GM12874 (cell line): ENCODE measurements at regions not wholly inside any gene's neighbourhood (a gene's known extent, or its start where the extent isn't known, plus 50 kb on each side); places are given as distances from the start of the nearest gene placed in this dataset.

Experiments
- TF ChIP-seq, protein P1 (sequence below): IDR thresholded peaks from 2 replicates; pipeline ENCODE4 v1.5.1; 2011; ENCODE audit warnings: low read depth, mild to moderate bottlenecking, control low read depth, low read length, moderate library complexity; ENCODE audit not compliant: insufficient read depth

- TF ChIP-seq, protein P1, sequence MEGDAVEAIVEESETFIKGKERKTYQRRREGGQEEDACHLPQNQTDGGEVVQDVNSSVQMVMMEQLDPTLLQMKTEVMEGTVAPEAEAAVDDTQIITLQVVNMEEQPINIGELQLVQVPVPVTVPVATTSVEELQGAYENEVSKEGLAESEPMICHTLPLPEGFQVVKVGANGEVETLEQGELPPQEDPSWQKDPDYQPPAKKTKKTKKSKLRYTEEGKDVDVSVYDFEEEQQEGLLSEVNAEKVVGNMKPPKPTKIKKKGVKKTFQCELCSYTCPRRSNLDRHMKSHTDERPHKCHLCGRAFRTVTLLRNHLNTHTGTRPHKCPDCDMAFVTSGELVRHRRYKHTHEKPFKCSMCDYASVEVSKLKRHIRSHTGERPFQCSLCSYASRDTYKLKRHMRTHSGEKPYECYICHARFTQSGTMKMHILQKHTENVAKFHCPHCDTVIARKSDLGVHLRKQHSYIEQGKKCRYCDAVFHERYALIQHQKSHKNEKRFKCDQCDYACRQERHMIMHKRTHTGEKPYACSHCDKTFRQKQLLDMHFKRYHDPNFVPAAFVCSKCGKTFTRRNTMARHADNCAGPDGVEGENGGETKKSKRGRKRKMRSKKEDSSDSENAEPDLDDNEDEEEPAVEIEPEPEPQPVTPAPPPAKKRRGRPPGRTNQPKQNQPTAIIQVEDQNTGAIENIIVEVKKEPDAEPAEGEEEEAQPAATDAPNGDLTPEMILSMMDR: no peak
These were observed 370.9 kb upstream of the RBFOX1 start for GRCh38 chr16:6961704-6962103.

GRCh38 chr16:6958184-6958583 is 374.5 kb upstream of the RBFOX1 start:
- TF ChIP-seq, protein P1: no peak

DNA sequence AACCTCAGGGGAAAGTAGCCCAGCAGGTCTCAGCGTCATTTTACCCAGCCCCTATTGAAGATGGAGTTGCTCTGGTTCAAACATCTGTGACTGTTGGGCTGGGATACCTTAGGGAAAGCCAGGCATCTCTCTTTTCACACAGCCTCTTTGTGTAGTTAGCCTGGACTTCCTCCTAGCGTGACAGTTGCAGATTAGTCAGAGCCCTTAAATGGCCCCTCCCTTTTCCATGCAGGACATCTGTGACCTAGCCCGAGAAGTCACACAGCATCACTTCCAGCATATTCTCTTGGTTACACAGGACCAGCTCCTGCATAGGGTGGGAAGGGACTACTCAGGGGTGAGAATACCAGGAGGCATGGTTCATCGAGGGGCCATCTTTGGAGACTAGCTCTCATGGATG is 375.0 kb upstream of the RBFOX1 start:
- TF ChIP-seq, protein P1: no peak

GRCh38 chr16:6956511-6956910 is 376.1 kb upstream of the RBFOX1 start:
- TF ChIP-seq, protein P1: no peak

DNA sequence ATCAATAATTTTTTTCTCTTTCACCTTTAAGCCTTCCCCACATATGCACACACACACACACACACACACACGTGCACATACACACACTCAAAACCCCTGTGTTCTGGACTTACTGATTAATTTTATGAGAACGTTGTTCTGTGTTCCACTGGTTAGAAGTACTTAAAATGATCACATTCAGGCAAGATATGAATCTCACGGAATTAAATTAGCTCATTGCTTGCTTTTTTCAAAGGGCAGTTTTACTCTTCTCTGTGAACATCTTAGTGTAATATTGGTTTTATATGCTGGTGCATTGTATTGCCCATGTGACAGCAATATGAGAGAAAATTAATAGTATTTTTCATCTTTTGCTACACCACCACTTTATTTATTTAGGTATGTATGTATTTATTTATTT is 377.3 kb upstream of the RBFOX1 start:
- TF ChIP-seq, protein P1: no peak

- TF ChIP-seq, protein P1: no peak
These were observed 383.4 kb upstream of the RBFOX1 start for GRCh38 chr16:6949240-6949639.

- TF ChIP-seq, protein P1: no peak
These were observed 385.4 kb upstream of the RBFOX1 start for GRCh38 chr16:6947291-6947690.

DNA sequence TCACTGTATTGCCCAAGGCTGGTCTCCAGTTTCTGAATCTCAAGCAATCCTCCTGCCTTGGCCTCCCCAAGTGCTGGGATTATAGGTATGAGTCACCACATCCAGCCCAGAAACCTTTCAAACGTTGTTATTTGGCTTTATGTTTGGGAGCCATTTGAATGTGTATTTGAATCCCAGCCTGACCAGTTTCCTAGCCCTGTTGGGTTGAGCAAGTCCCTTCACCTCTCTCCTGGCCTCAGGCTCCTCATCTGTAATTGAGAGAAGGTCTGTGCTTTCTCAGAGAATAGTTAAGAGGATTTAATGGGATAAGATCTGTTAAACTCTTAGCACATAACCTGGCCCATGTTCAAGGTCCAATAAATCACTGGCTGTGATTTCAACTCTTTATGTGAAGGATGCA is 385.8 kb upstream of the RBFOX1 start:
- TF ChIP-seq, protein P1: no peak
